Heart left ventricle (tissue), 13 donors: ENCODE measurements at regions not wholly inside any gene's neighbourhood (a gene's known extent, or its start where the extent isn't known, plus 50 kb on each side); places are given as distances from the start of the nearest gene placed in this dataset.

Experiments used
- CTCF ChIP-seq, 12 donors: fragments of 200-600 bp; sonication (generic) in 4 of 12; IDR thresholded peaks; one replicate each; pipeline versions ENCODE4 v1.5.0 to v1.8.0; 2018 to 2022; ENCODE audit warnings: antibody characterized with exemption in 12 of 12, mild to moderate bottlenecking in 5 of 12
- POLR2A ChIP-seq, 2 donors: fragments of 450-650 bp; IDR thresholded peaks; one replicate each; pipeline ENCODE4 v1.6.1; 2017; ENCODE audit warnings: antibody characterized with exemption in 2 of 2, mild to moderate bottlenecking in 2 of 2, moderate library complexity in 2 of 2
- donor health status: ischemic (EF 13 %, LVEDD 7.1; RV severe dilation, severe dysfunction).
- donor health status: DM: no; HTN: yes; CAD: no.
- donor health status: DM: no; HTN: no; CAD: no.
- donor health status: ischemic (EF 25% LVEDD 6.9; RV normal size, moderate dysfunction).
- donor health status: ischemic (EF 25% LVEDD 5.7; RV mildly dilated, moderate dysfunction).
- donor health status: ischemic (EF 35%, LVEDD 5.7; RV mildly dilated, moderate dysfunction).
- donor health status: nonischemic (EF 11% LVEDD 7.7; RV severe dilation, severe dysfunction).
- donor health status: DM: yes; HTN: yes; CAD: no.
- donor health status: PGD.
- donor health status: ischemic (EF 29% LVEDD 5.4; RV normal size, mild dysfunction).
- donor health status: nonischemic (EF 23%, LVEDD 6.1; RV moderate dilation, normal function).

DNA sequence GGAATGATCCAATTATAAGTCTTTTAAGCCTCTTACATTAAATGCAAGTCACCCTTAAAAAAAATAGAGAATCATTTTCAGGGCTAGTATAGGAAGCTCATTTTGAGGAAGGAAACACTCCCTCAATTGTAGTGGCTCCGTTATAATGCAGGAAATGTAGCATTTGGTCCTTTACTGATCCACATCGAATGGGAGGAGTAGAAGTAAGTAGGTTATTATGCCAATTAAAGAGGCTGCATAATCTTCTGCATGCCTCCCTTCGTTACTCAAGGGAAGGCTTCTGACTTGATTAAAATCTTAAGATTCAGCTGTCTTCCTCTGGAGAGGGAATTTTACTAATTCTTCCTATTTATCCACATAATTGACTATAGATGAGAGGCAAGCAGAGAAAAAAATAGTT, 579.2 kb upstream of the COX7C start:
- TF ChIP-seq CTCF (IDR thresholded peaks at IDR 0.05): no peak
- no peak for TF ChIP-seq POLR2A (IDR thresholded peaks at IDR 0.05)
